ENCODE measurements at regions not wholly inside any gene's neighbourhood (a gene's known extent, or its start where the extent isn't known, plus 50 kb on each side); places are given as distances from the start of the nearest gene placed in this dataset.

GRCh38 chr20:59424976-59425375, 124.6 kb downstream of the EDN3 start:
- Histone ChIP-seq H3K9me3 (no peaks in the 10 kb centered on the region), H3K27me3 (replicated peaks in 1 of 7) (no peaks in the 10 kb centered on the region), H3K4me3 (no peak overlapping the region), H3K36me3 (no peaks in the 10 kb centered on the region), H3K4me1 (peaks cover 0 to 13% (median 7%) of the 10 kb centered on the region in 6 donors), H3K27ac (no peak overlapping the region)
- DNase-seq: no peak
- 81 to 89% (median 84%) methylated on average over 13 of the region's 13 CpGs for WGBS, 5 donors
- TF ChIP-seq, protein P1, sequence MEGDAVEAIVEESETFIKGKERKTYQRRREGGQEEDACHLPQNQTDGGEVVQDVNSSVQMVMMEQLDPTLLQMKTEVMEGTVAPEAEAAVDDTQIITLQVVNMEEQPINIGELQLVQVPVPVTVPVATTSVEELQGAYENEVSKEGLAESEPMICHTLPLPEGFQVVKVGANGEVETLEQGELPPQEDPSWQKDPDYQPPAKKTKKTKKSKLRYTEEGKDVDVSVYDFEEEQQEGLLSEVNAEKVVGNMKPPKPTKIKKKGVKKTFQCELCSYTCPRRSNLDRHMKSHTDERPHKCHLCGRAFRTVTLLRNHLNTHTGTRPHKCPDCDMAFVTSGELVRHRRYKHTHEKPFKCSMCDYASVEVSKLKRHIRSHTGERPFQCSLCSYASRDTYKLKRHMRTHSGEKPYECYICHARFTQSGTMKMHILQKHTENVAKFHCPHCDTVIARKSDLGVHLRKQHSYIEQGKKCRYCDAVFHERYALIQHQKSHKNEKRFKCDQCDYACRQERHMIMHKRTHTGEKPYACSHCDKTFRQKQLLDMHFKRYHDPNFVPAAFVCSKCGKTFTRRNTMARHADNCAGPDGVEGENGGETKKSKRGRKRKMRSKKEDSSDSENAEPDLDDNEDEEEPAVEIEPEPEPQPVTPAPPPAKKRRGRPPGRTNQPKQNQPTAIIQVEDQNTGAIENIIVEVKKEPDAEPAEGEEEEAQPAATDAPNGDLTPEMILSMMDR (IDR thresholded peaks at IDR 0.05 in 8 of 11, conservative IDR thresholded peaks at IDR 0.05 in 3 of 11): no peak
- TF ChIP-seq POLR2A (IDR thresholded peaks at IDR 0.05) (no peak), POLR2AphosphoS5 (IDR thresholded peaks at IDR 0.05) (no peak)
- intact Hi-C loops (cut with DNase I; ENCODE audit: low total_unique reads): no loop called here

- Histone ChIP-seq H3K9me3 (no peaks in the 10 kb centered on the region), H3K27ac (no peak overlapping the region), H3K36me3 (no peaks in the 10 kb centered on the region), H3K4me1 (peaks cover 0 to 13% (median 7%) of the 10 kb centered on the region in 6 donors), H3K4me3 (no peak overlapping the region), H3K27me3 (replicated peaks in 1 of 7) (no peaks in the 10 kb centered on the region)
- intact Hi-C loops (cut with DNase I; ENCODE audit: low total_unique reads): no loop called here
- no peak for DNase-seq
- TF ChIP-seq, protein P1 (IDR thresholded peaks at IDR 0.05 in 8 of 11, conservative IDR thresholded peaks at IDR 0.05 in 3 of 11): no peak
- TF ChIP-seq POLR2A (IDR thresholded peaks at IDR 0.05) (no peak), POLR2AphosphoS5 (IDR thresholded peaks at IDR 0.05) (no peak)
- 76 to 92% (median 80%) methylated on average over 5 of the region's 5 CpGs for WGBS, 5 donors
Observed at GRCh38 chr20:59425572-59425971, 125.2 kb downstream of the EDN3 start.

DNA sequence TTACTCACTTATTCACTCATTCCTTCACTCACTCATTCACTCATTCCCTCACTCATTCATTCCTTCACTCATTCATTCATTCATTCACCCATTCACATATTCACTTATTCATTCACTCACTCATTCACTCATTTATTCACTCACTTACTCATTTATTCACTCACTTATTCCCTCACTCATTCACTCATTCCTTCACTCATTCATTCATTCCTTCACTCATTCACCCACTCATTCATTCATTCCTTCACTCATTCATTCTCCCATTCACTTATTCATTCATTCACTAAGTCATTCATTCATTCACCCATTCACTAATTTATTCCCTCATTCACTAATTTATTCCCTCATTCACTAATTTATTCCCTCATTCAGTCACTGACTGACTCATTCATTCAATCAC, 127.6 kb downstream of the EDN3 start:
- Histone ChIP-seq H3K36me3 (no peaks in the 10 kb centered on the region), H3K27me3 (replicated peaks in 1 of 7) (no peaks in the 10 kb centered on the region), H3K4me3 (no peak overlapping the region), H3K4me1 (peaks cover 0 to 13% (median 7%) of the 10 kb centered on the region in 6 donors), H3K27ac (no peak overlapping the region), H3K9me3 (no peaks in the 10 kb centered on the region)
- intact Hi-C loops (cut with DNase I; ENCODE audit: low total_unique reads): no loop called here
- TF ChIP-seq POLR2A (IDR thresholded peaks at IDR 0.05) (no peak), POLR2AphosphoS5 (IDR thresholded peaks at IDR 0.05) (no peak)
- TF ChIP-seq, protein P1 (IDR thresholded peaks at IDR 0.05 in 8 of 11, conservative IDR thresholded peaks at IDR 0.05 in 3 of 11): no peak
- no peak for DNase-seq

DNA sequence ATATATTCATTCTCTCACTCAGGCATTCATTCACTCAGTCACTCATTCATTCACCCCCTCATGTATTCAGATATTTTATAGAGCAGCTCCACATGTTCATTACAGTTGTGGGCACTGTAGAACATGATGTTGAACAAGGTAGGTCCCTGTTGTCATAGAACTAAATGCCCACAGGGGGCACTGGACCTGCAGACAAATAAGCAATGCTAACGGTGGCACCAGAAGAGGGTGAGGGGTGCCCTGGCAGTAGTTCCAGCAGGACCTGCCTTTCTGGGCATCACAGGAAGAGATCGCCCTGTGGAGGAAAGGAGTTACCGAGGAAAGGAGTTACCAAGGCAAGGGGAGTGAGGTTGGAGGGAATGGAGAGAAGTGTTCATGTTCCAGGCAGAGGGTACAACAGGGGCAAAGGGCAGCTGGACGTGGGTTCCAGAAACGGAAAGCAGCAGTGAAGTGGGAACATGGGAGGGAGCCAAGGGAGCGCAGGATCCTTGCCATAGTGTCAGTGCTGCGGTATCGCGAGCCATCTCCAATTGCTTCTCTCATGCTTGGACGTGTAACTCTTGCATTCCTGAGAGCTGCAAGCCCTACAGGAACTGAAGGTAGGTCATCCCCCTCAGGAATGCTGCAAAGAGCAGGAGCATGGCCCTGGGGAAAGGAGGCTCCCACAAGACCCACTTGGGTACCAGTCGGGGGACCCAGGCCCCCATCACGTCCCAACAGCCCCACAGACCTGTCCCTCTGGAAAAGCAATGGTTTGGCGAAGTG, 128.2 kb downstream of the EDN3 start:
- DNase-seq: no peak
- Histone ChIP-seq H3K4me1 (peaks cover 0 to 13% (median 7%) of the 10 kb centered on the region in 6 donors), H3K4me3 (peak overlapping the region in 4 of 8 donors; percentile 12 to 45 (median 20)), H3K27me3 (replicated peaks in 1 of 7) (no peaks in the 10 kb centered on the region), H3K36me3 (no peaks in the 10 kb centered on the region), H3K27ac (no peak overlapping the region), H3K9me3 (no peaks in the 10 kb centered on the region)
- TF ChIP-seq POLR2AphosphoS5 (IDR thresholded peaks at IDR 0.05) (no peak), POLR2A (IDR thresholded peaks at IDR 0.05) (no peak)
- TF ChIP-seq, protein P1 (IDR thresholded peaks at IDR 0.05 in 8 of 11, conservative IDR thresholded peaks at IDR 0.05 in 3 of 11): peak in 3 of 11 experiments; percentile 5 to 19 (median 6)
- intact Hi-C loops (cut with DNase I; ENCODE audit: low total_unique reads): no loop called here
- WGBS, 5 donors: 76 to 89% (median 86%) methylated on average over 13 of the region's 13 CpGs
